ENCODE measurements at regions not wholly inside any gene's neighbourhood (a gene's known extent, or its start where the extent isn't known, plus 50 kb on each side); places are given as distances from the start of the nearest gene placed in this dataset.
A peak's percentile ranks its signal among the peaks of the same experiment; 100 is the strongest.

- DNase-seq (ENCODE audit: low read depth, low spot score) (peak; percentile 5), ATAC-seq (no peak)
- Histone ChIP-seq H3K36me3 (ENCODE audit: control insufficient read depth, insufficient read depth, low read length) (no peaks in the 10 kb centered on the region), H3K4me3 (ENCODE audit: low read depth in 2 of 2, low read length in 2 of 2) (no peak overlapping the region), H3K4me1 (ENCODE audit: control insufficient read depth, insufficient read depth, low read length) (no peaks in the 10 kb centered on the region), H3K27me3 (ENCODE audit: control insufficient read depth, insufficient read depth, low read length) (no peaks in the 10 kb centered on the region), H3K9me3 (ENCODE audit: control insufficient read depth, insufficient read depth, low read depth, low read length) (no peaks in the 10 kb centered on the region), H3K27ac (ENCODE audit: low read length) (no peak overlapping the region)
- ChIA-PET CTCF (interaction anchor here (0.6 kb wide), 1 partner anchor 1743 kb away, joined by 3 read pairs; no protein-coding TSS in a partner anchor), POLR2A (no interaction called here)
- in situ Hi-C loops (cut with HindIII; ENCODE audit: low pct_unique_long_range_greater_than_20kb, low sequenced_read_pairs) (no loop called here), intact Hi-C loops (cut with micrococcal nuclease; ENCODE audit: unreplicated experiment) (no loop called here)
- TF ChIP-seq CTCF (IDR thresholded peaks at IDR 0.05) (peak; percentile 56; the same call in 1 of the 2 replicates), SIN3A (IDR thresholded peaks at IDR 0.05; ENCODE audit: borderline replicate concordance, insufficient read depth, low read depth, low read length) (no peak), TCF7L2 (IDR thresholded peaks at IDR 0.05; ENCODE audit: low read depth, low read length) (no peak), POLR2AphosphoS5 (IDR thresholded peaks at IDR 0.05; ENCODE audit: low read depth, low read length) (no peak)
- BruUV-seq (replicated peaks) = no TSS peak
Observed at GRCh38 chr14:81710232-81710845, 176.7 kb upstream of the SEL1L start.

- no peaks in the 10 kb centered on the region for H3K4me1 ChIP-seq (ENCODE audit: control insufficient read depth, insufficient read depth, low read length)
- no peak for DNase-seq (ENCODE audit: low read depth, low spot score)
- no peak overlapping the region for H3K27ac ChIP-seq (ENCODE audit: low read length)
- H3K4me3 ChIP-seq (ENCODE audit: low read depth in 2 of 2, low read length in 2 of 2) = no peak overlapping the region
- intact Hi-C loops (cut with micrococcal nuclease; ENCODE audit: unreplicated experiment) (no loop called here), in situ Hi-C loops (cut with HindIII; ENCODE audit: low pct_unique_long_range_greater_than_20kb, low sequenced_read_pairs) (no loop called here)
- BruUV-seq (replicated peaks) = no TSS peak
- no peaks in the 10 kb centered on the region for H3K9me3 ChIP-seq (ENCODE audit: control insufficient read depth, insufficient read depth, low read depth, low read length)
- TF ChIP-seq CTCF (IDR thresholded peaks at IDR 0.05) (no peak), REST (IDR thresholded peaks at IDR 0.05; ENCODE audit: insufficient read depth in 1 of 2, low read depth in 2 of 2, low read length in 1 of 2) (no peak), SIN3A (IDR thresholded peaks at IDR 0.05; ENCODE audit: borderline replicate concordance, insufficient read depth, low read depth, low read length) (no peak), POLR2AphosphoS5 (IDR thresholded peaks at IDR 0.05; ENCODE audit: low read depth, low read length) (no peak), TCF7L2 (IDR thresholded peaks at IDR 0.05; ENCODE audit: low read depth, low read length) (no peak)
- H3K27me3 ChIP-seq (ENCODE audit: control insufficient read depth, insufficient read depth, low read length) = no peaks in the 10 kb centered on the region
- no peak for ATAC-seq
- ChIA-PET POLR2A (interaction anchor here (0.6 kb wide), 1 partner anchor 13 kb away, joined by 3 read pairs; no protein-coding TSS in a partner anchor), CTCF (no interaction called here)
- no peaks in the 10 kb centered on the region for H3K36me3 ChIP-seq (ENCODE audit: control insufficient read depth, insufficient read depth, low read length)
Observed at GRCh38 chr14:81715731-81716130, 182.1 kb upstream of the SEL1L start.
